ENCODE measurements at regions not wholly inside any gene's neighbourhood (a gene's known extent, or its start where the extent isn't known, plus 50 kb on each side); places are given as distances from the start of the nearest gene placed in this dataset.

GRCh38 chr16:5222761-5223160, 125.2 kb upstream of the EEF2KMT start:
- TF ChIP-seq CTCF (conservative IDR thresholded peaks at IDR 0.05 in 1 of 2, IDR thresholded peaks at IDR 0.05 in 1 of 2; ENCODE audit: low read depth in 1 of 2, low read length in 2 of 2): no peak
- no peak for TF ChIP-seq EZH2 (IDR thresholded peaks at IDR 0.05; ENCODE audit: low read length, missing control alignments)

Data from fibroblast of lung (primary cell).